Hepatocyte (in vitro differentiated cells): ENCODE measurements at regions not wholly inside any gene's neighbourhood (a gene's known extent, or its start where the extent isn't known, plus 50 kb on each side); places are given as distances from the start of the nearest gene placed in this dataset.

Source experiments
- DNase-seq: peaks from one replicate; pipeline ENCODE4 v3.0.0-alpha.2; 2016; ENCODE audit warnings: low spot score
- H2AFZ ChIP-seq: fragments of 200-600 bp; sonication (generic); 2 replicates; pipeline ENCODE4 v1.6.0; 2016; ENCODE audit warnings: antibody characterized with exemption, mild to moderate bottlenecking
- H3K27ac ChIP-seq: fragments of 200-600 bp; sonication (generic); 2 replicates; pipeline ENCODE4 v1.5.1; 2016; ENCODE audit warnings: mild to moderate bottlenecking
- H3K27me3 ChIP-seq: fragments of 200-600 bp; sonication (generic); 2 replicates; pipeline ENCODE4 v1.6.1; 2016
- H3K36me3 ChIP-seq: fragments of 200-600 bp; sonication (generic); replicated peaks from 2 replicates; pipeline ENCODE4 v1.5.1; 2016; ENCODE audit warnings: low read depth; ENCODE audit not compliant: insufficient read depth
- H3K4me1 ChIP-seq: fragments of 200-600 bp; sonication (generic); 2 replicates; pipeline ENCODE4 v1.5.1; 2016; ENCODE audit warnings: mild to moderate bottlenecking, moderate library complexity; ENCODE audit not compliant: insufficient read depth
- H3K4me2 ChIP-seq: fragments of 200-600 bp; sonication (generic); 2 replicates; pipeline ENCODE4 v1.6.0; 2016
- H3K4me3 ChIP-seq: fragments of 200-600 bp; sonication (generic); 2 replicates; pipeline ENCODE4 v1.5.1; 2016; ENCODE audit warnings: mild to moderate bottlenecking
- H3K79me2 ChIP-seq: fragments of 200-600 bp; sonication (generic); 2 replicates; pipeline ENCODE4 v1.6.0; 2017; ENCODE audit warnings: mild to moderate bottlenecking
- H3K9me2 ChIP-seq: fragments of 200-600 bp; sonication (generic); replicated peaks from 2 replicates; pipeline ENCODE4 v1.6.0; 2017; ENCODE audit warnings: mild to moderate bottlenecking; ENCODE audit not compliant: insufficient read depth
- H3K9me3 ChIP-seq: fragments of 200-600 bp; sonication (generic); 2 replicates; pipeline ENCODE4 v1.5.1; 2016; ENCODE audit warnings: low read depth, mild to moderate bottlenecking
- H4K20me1 ChIP-seq: fragments of 200-600 bp; sonication (generic); 2 replicates; pipeline ENCODE4 v1.6.0; 2016; ENCODE audit warnings: mild to moderate bottlenecking; ENCODE audit not compliant: insufficient read depth, poor library complexity, severe bottlenecking
- EZH2 ChIP-seq: fragments of 200-600 bp; sonication (generic); IDR thresholded peaks from 2 replicates; pipeline ENCODE4 v1.6.1; 2016; ENCODE audit warnings: antibody characterized with exemption, mild to moderate bottlenecking, borderline replicate concordance
- EZH2phosphoT487 ChIP-seq: fragments of 200-600 bp; sonication (generic); IDR thresholded peaks from one replicate; pipeline ENCODE4 v1.6.1; 2018; ENCODE audit warnings: antibody characterized with exemption, mild to moderate bottlenecking, low read depth, moderate library complexity; ENCODE audit not compliant: unreplicated experiment, severe bottlenecking
- WGBS: methylation state at CpG from one replicate; pipeline ENCODE4 v1.1.6; 2016; ENCODE audit warnings: low lambda C conversion rate; ENCODE audit errors: missing lambda C conversion rate; 5-methylcytosine and 5-hydroxymethylcytosine counted together
- TF ChIP-seq, protein P1 (sequence below): fragments of 200-600 bp; sonication (generic); IDR thresholded peaks from 2 replicates; pipeline ENCODE4 v1.5.1; 2016; ENCODE audit warnings: antibody characterized with exemption, mild to moderate bottlenecking; ENCODE audit not compliant: poor library complexity

DNA sequence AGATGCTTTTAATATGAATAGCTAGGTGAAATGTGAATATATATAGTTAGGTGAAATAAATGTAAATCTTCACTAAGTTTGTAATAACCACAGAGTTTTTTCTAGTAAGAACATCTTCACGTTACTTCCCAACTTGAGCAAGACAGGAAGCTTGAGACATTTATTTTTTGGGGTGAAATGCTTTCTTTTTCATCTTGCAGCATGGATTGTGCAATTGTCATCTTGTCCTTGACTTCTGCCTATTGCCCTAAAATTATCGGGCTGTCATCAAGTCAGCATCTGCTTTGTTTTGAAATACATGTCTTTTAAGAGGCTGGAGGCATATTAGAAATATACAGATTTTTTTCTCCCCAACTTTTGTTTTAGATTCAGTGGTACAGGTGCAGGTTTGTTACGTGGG lies 433.9 kb downstream of the PCNX1 start:
- Histone ChIP-seq H3K9me3 (no peaks in the 10 kb centered on the region), H3K36me3 (no peaks in the 10 kb centered on the region), H2AFZ (no peak overlapping the region), H3K4me2 (peak overlapping the region; percentile 64), H4K20me1 (no peaks in the 10 kb centered on the region), H3K4me3 (no peak overlapping the region), H3K4me1 (peaks cover 59% of the 10 kb centered on the region), H3K27me3 (no peaks in the 10 kb centered on the region), H3K79me2 (peaks cover 87% of the 10 kb centered on the region), H3K9me2 (no peaks in the 10 kb centered on the region), H3K27ac (peak overlapping the region; percentile 90)
- no peak for TF ChIP-seq EZH2
- TF ChIP-seq, protein P1, sequence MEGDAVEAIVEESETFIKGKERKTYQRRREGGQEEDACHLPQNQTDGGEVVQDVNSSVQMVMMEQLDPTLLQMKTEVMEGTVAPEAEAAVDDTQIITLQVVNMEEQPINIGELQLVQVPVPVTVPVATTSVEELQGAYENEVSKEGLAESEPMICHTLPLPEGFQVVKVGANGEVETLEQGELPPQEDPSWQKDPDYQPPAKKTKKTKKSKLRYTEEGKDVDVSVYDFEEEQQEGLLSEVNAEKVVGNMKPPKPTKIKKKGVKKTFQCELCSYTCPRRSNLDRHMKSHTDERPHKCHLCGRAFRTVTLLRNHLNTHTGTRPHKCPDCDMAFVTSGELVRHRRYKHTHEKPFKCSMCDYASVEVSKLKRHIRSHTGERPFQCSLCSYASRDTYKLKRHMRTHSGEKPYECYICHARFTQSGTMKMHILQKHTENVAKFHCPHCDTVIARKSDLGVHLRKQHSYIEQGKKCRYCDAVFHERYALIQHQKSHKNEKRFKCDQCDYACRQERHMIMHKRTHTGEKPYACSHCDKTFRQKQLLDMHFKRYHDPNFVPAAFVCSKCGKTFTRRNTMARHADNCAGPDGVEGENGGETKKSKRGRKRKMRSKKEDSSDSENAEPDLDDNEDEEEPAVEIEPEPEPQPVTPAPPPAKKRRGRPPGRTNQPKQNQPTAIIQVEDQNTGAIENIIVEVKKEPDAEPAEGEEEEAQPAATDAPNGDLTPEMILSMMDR, result no peak
- no peak for TF ChIP-seq EZH2phosphoT487
- no peak for DNase-seq
- 94% methylated on average over 3 of the region's 3 CpGs for WGBS

DNA sequence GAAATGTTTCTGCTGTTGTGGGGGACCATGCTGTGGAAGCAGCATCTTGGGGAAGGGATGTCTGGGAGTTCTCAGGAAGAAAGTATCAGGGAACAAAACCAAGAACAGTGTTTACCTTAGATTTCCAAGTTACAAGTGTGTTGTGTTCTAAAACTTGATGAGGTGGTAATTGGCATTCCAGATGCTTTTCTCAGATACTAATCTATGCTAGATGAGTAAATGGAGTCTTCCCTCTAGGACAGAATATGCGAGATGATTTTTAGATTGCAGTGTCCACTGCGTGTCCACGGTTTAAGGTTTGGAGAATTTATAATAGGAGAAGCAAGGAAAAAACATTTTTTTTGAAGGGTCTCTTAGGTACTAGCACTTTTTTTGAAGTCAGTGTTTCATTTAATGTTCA lies 436.5 kb downstream of the PCNX1 start:
- WGBS, result 82% methylated on average over 3 of the region's 3 CpGs
- Histone ChIP-seq H4K20me1 (no peaks in the 10 kb centered on the region), H3K79me2 (peaks cover 93% of the 10 kb centered on the region), H3K27me3 (no peaks in the 10 kb centered on the region), H3K9me2 (no peaks in the 10 kb centered on the region), H3K4me3 (no peak overlapping the region), H3K4me1 (peaks cover 49% of the 10 kb centered on the region), H3K9me3 (no peaks in the 10 kb centered on the region), H3K4me2 (peak overlapping the region; percentile 12), H2AFZ (no peak overlapping the region), H3K27ac (peak overlapping the region; percentile 16), H3K36me3 (no peaks in the 10 kb centered on the region)
- DNase-seq, result no peak
- TF ChIP-seq, protein P1, result no peak
- TF ChIP-seq EZH2phosphoT487 (no peak), EZH2 (no peak)

DNA sequence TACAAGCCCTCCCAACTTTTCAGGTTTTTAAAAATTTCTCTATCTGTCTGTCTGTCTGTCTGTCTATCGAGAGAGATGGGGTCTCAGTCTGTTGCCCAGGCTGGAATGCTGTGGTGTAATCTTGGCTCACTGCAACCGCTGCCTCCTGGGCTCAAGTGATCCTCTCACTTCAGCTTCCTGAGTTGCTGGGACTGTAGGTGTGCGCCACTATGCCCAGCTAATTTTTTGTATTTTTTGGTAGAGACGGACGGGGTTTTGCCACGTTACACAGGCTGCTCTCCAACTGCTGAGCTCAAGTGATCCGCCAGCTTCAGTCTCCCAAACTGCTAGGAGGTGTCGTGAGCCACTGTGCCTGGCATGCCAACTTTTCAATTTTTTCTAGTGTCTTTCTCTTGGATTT lies 437.2 kb downstream of the PCNX1 start:
- Histone ChIP-seq H3K9me3 (no peaks in the 10 kb centered on the region), H3K9me2 (no peaks in the 10 kb centered on the region), H3K36me3 (no peaks in the 10 kb centered on the region), H3K79me2 (peaks cover 93% of the 10 kb centered on the region), H2AFZ (no peak overlapping the region), H3K4me1 (peaks cover 41% of the 10 kb centered on the region), H3K27me3 (no peaks in the 10 kb centered on the region), H3K4me3 (no peak overlapping the region), H3K27ac (no peak overlapping the region), H4K20me1 (no peaks in the 10 kb centered on the region), H3K4me2 (no peak overlapping the region)
- WGBS, result 95% methylated on average over 8 of the region's 8 CpGs
- TF ChIP-seq, protein P1, result no peak
- TF ChIP-seq EZH2phosphoT487 (no peak), EZH2 (no peak)
- no peak for DNase-seq

DNA sequence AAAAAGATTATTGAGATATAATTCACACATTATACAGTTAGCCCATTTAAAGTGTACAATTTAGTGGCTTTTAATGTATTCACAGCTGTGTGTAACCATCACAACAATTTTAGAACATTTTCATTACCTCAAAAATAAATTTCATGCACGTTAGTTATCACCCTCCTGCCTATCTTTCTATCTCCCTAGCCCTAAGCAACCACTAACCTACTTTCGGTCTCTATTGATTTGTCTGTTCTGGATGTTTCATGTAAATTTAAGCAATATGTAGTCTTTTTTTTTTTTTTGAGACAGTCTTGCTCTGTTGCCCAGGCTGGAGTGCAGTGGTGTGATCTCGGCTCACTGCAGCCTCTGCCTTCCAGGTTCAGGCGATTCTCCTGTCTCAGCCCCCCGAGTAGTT lies 439.4 kb downstream of the PCNX1 start:
- H3K27ac ChIP-seq, result no peak overlapping the region
- peaks cover 100% of the 10 kb centered on the region for H3K79me2 ChIP-seq
- H2AFZ ChIP-seq, result no peak overlapping the region
- H3K4me3 ChIP-seq, result no peak overlapping the region
- DNase-seq, result no peak
- H3K27me3 ChIP-seq, result no peaks in the 10 kb centered on the region
- no peaks in the 10 kb centered on the region for H3K36me3 ChIP-seq
- no peaks in the 10 kb centered on the region for H3K9me3 ChIP-seq
- no peaks in the 10 kb centered on the region for H3K9me2 ChIP-seq
- no peaks in the 10 kb centered on the region for H4K20me1 ChIP-seq
- H3K4me2 ChIP-seq, result no peak overlapping the region
- 95% methylated on average over 5 of the region's 5 CpGs for WGBS
- H3K4me1 ChIP-seq, result peaks cover 25% of the 10 kb centered on the region
- TF ChIP-seq EZH2phosphoT487, result no peak
- TF ChIP-seq, protein P1, result no peak
- no peak for TF ChIP-seq EZH2
